B cell (primary cell): ENCODE measurements at regions not wholly inside any gene's neighbourhood (a gene's known extent, or its start where the extent isn't known, plus 50 kb on each side); places are given as distances from the start of the nearest gene placed in this dataset.

Experiments used
- ATAC-seq: fragments of 200-7000 bp; cut with Tn5 transposase; one replicate; pipeline ENCODE4 v1.10.0; 2021; ENCODE audit warnings: low read depth, mild to moderate bottlenecking, moderate number of reproducible peaks, moderate library complexity
- CTCF ChIA-PET: fragments of 350-600 bp; sonication (Branson Sonifier 250); formaldehyde crosslinking; loops from one replicate; lab custom pipeline; 2021; ENCODE audit warnings: antibody characterized with exemption, inconsistent platforms; lab: Charles Lee
- POLR2A ChIA-PET: fragments of 350-600 bp; sonication (Branson Sonifier 250); formaldehyde crosslinking; loops from one replicate; lab custom pipeline; 2021; ENCODE audit warnings: antibody characterized with exemption; lab: Charles Lee
- DNase-seq: peaks from one replicate; pipeline ENCODE4 v3.0.0; 2013
- H2AFZ ChIP-seq: 2 replicates; pipeline ENCODE4 v1.6.1; 2012; ENCODE audit warnings: mild to moderate bottlenecking, low read depth, low read length; ENCODE audit not compliant: insufficient read depth, poor library complexity, severe bottlenecking
- H3K27ac ChIP-seq, 2 donors: 1 replicate in 1 of 2; 2 replicates in 1 of 2; pipeline ENCODE4 v1.5.1; 2012 to 2013; ENCODE audit warnings: low read length in 2 of 2, mild to moderate bottlenecking in 2 of 2, moderate library complexity in 1 of 2
- H3K27me3 ChIP-seq, 4 experiments: fragments of 200-600 bp in 1 of 4; sonication (generic) in 1 of 4; replicated peaks in 1 of 4; 1 replicate in 2 of 4; 2 replicates in 2 of 4; pipeline versions ENCODE4 v1.6.1 to v1.7.0; 2013 to 2016; ENCODE audit warnings: low read length in 3 of 4, mild to moderate bottlenecking in 2 of 4, mixed read lengths in 1 of 4, moderate library complexity in 1 of 4; ENCODE audit not compliant: insufficient read depth in 4 of 4, control insufficient read depth in 3 of 4; ENCODE audit errors: control extremely low read depth in 1 of 4
- H3K36me3 ChIP-seq, 2 experiments: replicated peaks in 1 of 2; 1 replicate in 1 of 2; 2 replicates in 1 of 2; pipeline versions ENCODE4 v1.6.1 to v1.7.1; 2013; ENCODE audit warnings: low read length in 1 of 2; ENCODE audit not compliant: insufficient read depth in 2 of 2, control insufficient read depth in 1 of 2; ENCODE audit errors: control extremely low read depth in 1 of 2, extremely low read depth in 1 of 2
- H3K4me1 ChIP-seq, 2 donors: fragments of 200-600 bp in 1 of 2; sonication (generic) in 1 of 2; 1 replicate in 1 of 2; 2 replicates in 1 of 2; pipeline versions ENCODE4 v1.5.1 to v1.6.1; 2013 to 2017; ENCODE audit warnings: low read length in 2 of 2; ENCODE audit not compliant: control insufficient read depth in 2 of 2, insufficient read depth in 2 of 2
- H3K4me2 ChIP-seq: replicated peaks from 2 replicates; pipeline ENCODE3; 2012; ENCODE audit warnings: mild to moderate bottlenecking, low read depth, low read length; ENCODE audit not compliant: poor library complexity, severe bottlenecking
- H3K4me3 ChIP-seq, 5 experiments: fragments of 200-600 bp in 1 of 5; sonication (generic) in 1 of 5; 1 replicate in 3 of 5; 2 replicates in 2 of 5; pipeline versions ENCODE4 v1.5.1 to v1.7.0; 2011 to 2016; ENCODE audit warnings: low read length in 4 of 5, mild to moderate bottlenecking in 4 of 5, low read depth in 2 of 5, control low read depth in 1 of 5, moderate library complexity in 1 of 5; ENCODE audit not compliant: insufficient read depth in 1 of 5; ENCODE audit errors: control extremely low read depth in 1 of 5, extremely low read depth in 1 of 5
- H3K79me2 ChIP-seq: fragments of 200-600 bp; sonication (generic); one replicate; pipeline ENCODE4 v1.6.0; 2016; ENCODE audit warnings: low read length; ENCODE audit not compliant: control insufficient read depth, insufficient read depth
- H3K9ac ChIP-seq: fragments of 200-600 bp; sonication (generic); 2 replicates; pipeline ENCODE4 v1.6.1; 2017; ENCODE audit warnings: mild to moderate bottlenecking, low read length, moderate library complexity
- H3K9me3 ChIP-seq, 3 donors: one replicate each; pipeline versions ENCODE4 v1.6.1 to v1.7.1; 2013; ENCODE audit warnings: low read length in 2 of 3; ENCODE audit not compliant: control insufficient read depth in 2 of 3, insufficient read depth in 1 of 3; ENCODE audit errors: control extremely low read depth in 1 of 3
- H4K20me1 ChIP-seq: 2 replicates; pipeline ENCODE4 v1.6.0; 2012; ENCODE audit warnings: mild to moderate bottlenecking, low read length; ENCODE audit not compliant: insufficient read depth, control insufficient read depth, poor library complexity, severe bottlenecking
- H3K27ac Mint-ChIP-seq: one replicate; pipeline ENCODE4 v1.8.0; 2021; ENCODE audit warnings: mixed read lengths
- H3K27me3 Mint-ChIP-seq: one replicate; pipeline ENCODE4 v1.8.0; 2021; ENCODE audit warnings: mixed read lengths
- H3K4me1 Mint-ChIP-seq: one replicate; pipeline ENCODE4 v1.8.0; 2021; ENCODE audit warnings: mixed read lengths
- H3K4me3 Mint-ChIP-seq: one replicate; pipeline ENCODE4 v1.8.0; 2021; ENCODE audit warnings: mixed read lengths
- H3K9me3 Mint-ChIP-seq: one replicate; pipeline ENCODE4 v1.8.0; 2022; ENCODE audit warnings: mixed read lengths; ENCODE audit not compliant: insufficient read depth
- EZH2 ChIP-seq: IDR thresholded peaks from 2 replicates; pipeline ENCODE4 v1.6.1; 2012; ENCODE audit warnings: borderline replicate concordance, low read depth, mild to moderate bottlenecking, moderate library complexity, low read length; ENCODE audit not compliant: insufficient read depth, poor library complexity, severe bottlenecking
- WGBS: methylation state at CpG from one replicate; pipeline ENCODE4 v1.1.5; 2013; ENCODE audit warnings: missing lambda C conversion rate; ENCODE audit not compliant: insufficient coverage; 5-methylcytosine and 5-hydroxymethylcytosine counted together
- intact Hi-C: fragments of 100-400 bp; cut with micrococcal nuclease; formaldehyde crosslinking; loops from one replicate; pipeline ENCODE4 v1.10.0; 2022
- TF ChIP-seq, protein P1 (sequence below): fragments of 200-600 bp; IDR thresholded peaks from one replicate; pipeline ENCODE4 v1.8.0; 2022; ENCODE audit warnings: antibody characterized with exemption, mild to moderate bottlenecking

DNA sequence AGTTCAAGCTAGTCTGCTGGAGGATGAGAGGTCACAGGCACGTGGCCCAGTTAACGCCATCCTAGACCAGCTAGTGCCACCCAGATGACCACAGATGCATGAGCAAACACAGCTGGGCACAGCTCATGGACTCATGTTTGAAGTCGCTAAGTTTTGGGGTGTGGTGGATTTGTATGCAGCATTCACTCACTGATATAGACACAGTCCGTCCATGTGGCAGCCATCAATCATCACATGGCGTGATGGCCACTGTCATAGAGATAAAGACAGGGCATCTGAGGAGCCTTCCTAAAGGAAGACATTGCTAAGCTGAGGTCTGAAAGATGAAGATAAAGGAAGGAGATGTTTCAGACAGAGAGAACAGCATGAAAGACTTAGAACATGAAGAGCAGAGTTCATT, 154.4 kb upstream of the JAG1 start:
- Histone ChIP-seq H3K27ac (no peak overlapping the region), H3K9me3 (peaks cover 0 to 2% (median 0%) of the 10 kb centered on the region in 3 donors), H2AFZ (no peak overlapping the region), H3K79me2 (no peaks in the 10 kb centered on the region), H3K4me1 (no peaks in the 10 kb centered on the region), H3K27me3 (no peaks in the 10 kb centered on the region), H4K20me1 (no peaks in the 10 kb centered on the region), H3K4me3 (no peak overlapping the region), H3K4me2 (no peak overlapping the region), H3K36me3 (no peaks in the 10 kb centered on the region), H3K9ac (no peak overlapping the region)
- WGBS = 86% methylated on average over 4 of the region's 5 CpGs
- Mint-ChIP-seq H3K4me1 (no peaks in the 10 kb centered on the region), H3K4me3 (no peak overlapping the region), H3K27ac (no peak overlapping the region), H3K27me3 (no peaks in the 10 kb centered on the region), H3K9me3 (peaks cover 5% of the 10 kb centered on the region)
- DNase-seq (no peak), ATAC-seq (no peak)
- POLR2A ChIA-PET = no interaction called here
- CTCF ChIA-PET = no interaction called here
- TF ChIP-seq, protein P1, sequence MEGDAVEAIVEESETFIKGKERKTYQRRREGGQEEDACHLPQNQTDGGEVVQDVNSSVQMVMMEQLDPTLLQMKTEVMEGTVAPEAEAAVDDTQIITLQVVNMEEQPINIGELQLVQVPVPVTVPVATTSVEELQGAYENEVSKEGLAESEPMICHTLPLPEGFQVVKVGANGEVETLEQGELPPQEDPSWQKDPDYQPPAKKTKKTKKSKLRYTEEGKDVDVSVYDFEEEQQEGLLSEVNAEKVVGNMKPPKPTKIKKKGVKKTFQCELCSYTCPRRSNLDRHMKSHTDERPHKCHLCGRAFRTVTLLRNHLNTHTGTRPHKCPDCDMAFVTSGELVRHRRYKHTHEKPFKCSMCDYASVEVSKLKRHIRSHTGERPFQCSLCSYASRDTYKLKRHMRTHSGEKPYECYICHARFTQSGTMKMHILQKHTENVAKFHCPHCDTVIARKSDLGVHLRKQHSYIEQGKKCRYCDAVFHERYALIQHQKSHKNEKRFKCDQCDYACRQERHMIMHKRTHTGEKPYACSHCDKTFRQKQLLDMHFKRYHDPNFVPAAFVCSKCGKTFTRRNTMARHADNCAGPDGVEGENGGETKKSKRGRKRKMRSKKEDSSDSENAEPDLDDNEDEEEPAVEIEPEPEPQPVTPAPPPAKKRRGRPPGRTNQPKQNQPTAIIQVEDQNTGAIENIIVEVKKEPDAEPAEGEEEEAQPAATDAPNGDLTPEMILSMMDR = no peak
- no peak for TF ChIP-seq EZH2
- intact Hi-C loops = no loop called here

GRCh38 chr20:10832141-10832540, 158.3 kb upstream of the JAG1 start:
- H3K4me3 ChIP-seq = no peak overlapping the region
- H3K27me3 ChIP-seq = no peaks in the 10 kb centered on the region
- no peak for ATAC-seq
- no peak for TF ChIP-seq EZH2
- TF ChIP-seq, protein P1 = no peak
- ChIA-PET POLR2A (no interaction called here), CTCF (no interaction called here)
- Mint-ChIP-seq H3K4me1 (no peaks in the 10 kb centered on the region), H3K27me3 (no peaks in the 10 kb centered on the region), H3K27ac (no peak overlapping the region), H3K9me3 (no peaks in the 10 kb centered on the region), H3K4me3 (no peak overlapping the region)
- H3K4me2 ChIP-seq = no peak overlapping the region
- peaks cover 0 to 2% (median 0%) of the 10 kb centered on the region in 3 donors for H3K9me3 ChIP-seq
- H3K27ac ChIP-seq = no peak overlapping the region
- H2AFZ ChIP-seq = no peak overlapping the region
- H3K79me2 ChIP-seq = no peaks in the 10 kb centered on the region
- no peaks in the 10 kb centered on the region for H4K20me1 ChIP-seq
- no peaks in the 10 kb centered on the region for H3K36me3 ChIP-seq
- no peak overlapping the region for H3K9ac ChIP-seq
- intact Hi-C loops = no loop called here
- DNase-seq = no peak
- H3K4me1 ChIP-seq = no peaks in the 10 kb centered on the region
